ENCODE measurements at regions not wholly inside any gene's neighbourhood (a gene's known extent, or its start where the extent isn't known, plus 50 kb on each side); places are given as distances from the start of the nearest gene placed in this dataset.

DNA sequence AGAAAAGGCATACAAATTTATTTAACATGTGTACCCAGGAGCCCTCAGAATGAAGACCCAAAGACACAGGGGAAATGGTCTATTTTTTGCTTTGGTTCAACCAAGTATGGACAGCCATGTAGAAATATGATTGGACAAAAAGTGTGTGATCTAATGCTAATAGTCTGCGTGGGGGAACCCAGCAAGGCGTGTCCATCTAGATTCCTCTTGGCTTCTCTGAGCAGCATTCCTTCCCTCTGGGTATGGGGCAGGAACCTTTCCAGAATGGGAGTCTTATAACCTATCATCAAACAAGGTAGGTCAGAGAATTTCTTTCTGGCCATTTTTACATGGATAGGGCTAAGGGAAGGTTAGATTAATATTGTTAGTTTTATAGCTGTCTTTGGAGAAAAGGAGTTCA lies 698.2 kb downstream of the FGF9 start:
- TF ChIP-seq POLR2A (IDR thresholded peaks at IDR 0.05; ENCODE audit: low read length) (no peak), GATA1 (IDR thresholded peaks at IDR 0.05; ENCODE audit: low read depth, low read length) (no peak)
